B cell (primary cell): ENCODE measurements at regions not wholly inside any gene's neighbourhood (a gene's known extent, or its start where the extent isn't known, plus 50 kb on each side); places are given as distances from the start of the nearest gene placed in this dataset.

Experiments
- ATAC-seq: fragments of 200-7000 bp; cut with Tn5 transposase; one replicate; pipeline ENCODE4 v1.10.0; 2021; ENCODE audit warnings: low read depth, mild to moderate bottlenecking, moderate number of reproducible peaks, moderate library complexity
- CTCF ChIA-PET: fragments of 350-600 bp; sonication (Branson Sonifier 250); formaldehyde crosslinking; loops from one replicate; lab custom pipeline; 2021; ENCODE audit warnings: antibody characterized with exemption, inconsistent platforms; lab: Charles Lee
- POLR2A ChIA-PET: fragments of 350-600 bp; sonication (Branson Sonifier 250); formaldehyde crosslinking; loops from one replicate; lab custom pipeline; 2021; ENCODE audit warnings: antibody characterized with exemption; lab: Charles Lee
- DNase-seq: peaks from one replicate; pipeline ENCODE4 v3.0.0; 2013
- H2AFZ ChIP-seq: 2 replicates; pipeline ENCODE4 v1.6.1; 2012; ENCODE audit warnings: mild to moderate bottlenecking, low read depth, low read length; ENCODE audit not compliant: insufficient read depth, poor library complexity, severe bottlenecking
- H3K27ac ChIP-seq, 2 donors: 1 replicate in 1 of 2; 2 replicates in 1 of 2; pipeline ENCODE4 v1.5.1; 2012 to 2013; ENCODE audit warnings: low read length in 2 of 2, mild to moderate bottlenecking in 2 of 2, moderate library complexity in 1 of 2
- H3K27me3 ChIP-seq, 4 experiments: fragments of 200-600 bp in 1 of 4; sonication (generic) in 1 of 4; replicated peaks in 1 of 4; 1 replicate in 2 of 4; 2 replicates in 2 of 4; pipeline versions ENCODE4 v1.6.1 to v1.7.0; 2013 to 2016; ENCODE audit warnings: low read length in 3 of 4, mild to moderate bottlenecking in 2 of 4, mixed read lengths in 1 of 4, moderate library complexity in 1 of 4; ENCODE audit not compliant: insufficient read depth in 4 of 4, control insufficient read depth in 3 of 4; ENCODE audit errors: control extremely low read depth in 1 of 4
- H3K36me3 ChIP-seq, 2 experiments: replicated peaks in 1 of 2; 1 replicate in 1 of 2; 2 replicates in 1 of 2; pipeline versions ENCODE4 v1.6.1 to v1.7.1; 2013; ENCODE audit warnings: low read length in 1 of 2; ENCODE audit not compliant: insufficient read depth in 2 of 2, control insufficient read depth in 1 of 2; ENCODE audit errors: control extremely low read depth in 1 of 2, extremely low read depth in 1 of 2
- H3K4me1 ChIP-seq, 2 donors: fragments of 200-600 bp in 1 of 2; sonication (generic) in 1 of 2; 1 replicate in 1 of 2; 2 replicates in 1 of 2; pipeline versions ENCODE4 v1.5.1 to v1.6.1; 2013 to 2017; ENCODE audit warnings: low read length in 2 of 2; ENCODE audit not compliant: control insufficient read depth in 2 of 2, insufficient read depth in 2 of 2
- H3K4me2 ChIP-seq: replicated peaks from 2 replicates; pipeline ENCODE3; 2012; ENCODE audit warnings: mild to moderate bottlenecking, low read depth, low read length; ENCODE audit not compliant: poor library complexity, severe bottlenecking
- H3K4me3 ChIP-seq, 5 experiments: fragments of 200-600 bp in 1 of 5; sonication (generic) in 1 of 5; 1 replicate in 3 of 5; 2 replicates in 2 of 5; pipeline versions ENCODE4 v1.5.1 to v1.7.0; 2011 to 2016; ENCODE audit warnings: low read length in 4 of 5, mild to moderate bottlenecking in 4 of 5, low read depth in 2 of 5, control low read depth in 1 of 5, moderate library complexity in 1 of 5; ENCODE audit not compliant: insufficient read depth in 1 of 5; ENCODE audit errors: control extremely low read depth in 1 of 5, extremely low read depth in 1 of 5
- H3K79me2 ChIP-seq: fragments of 200-600 bp; sonication (generic); one replicate; pipeline ENCODE4 v1.6.0; 2016; ENCODE audit warnings: low read length; ENCODE audit not compliant: control insufficient read depth, insufficient read depth
- H3K9ac ChIP-seq: fragments of 200-600 bp; sonication (generic); 2 replicates; pipeline ENCODE4 v1.6.1; 2017; ENCODE audit warnings: mild to moderate bottlenecking, low read length, moderate library complexity
- H3K9me3 ChIP-seq, 3 donors: one replicate each; pipeline versions ENCODE4 v1.6.1 to v1.7.1; 2013; ENCODE audit warnings: low read length in 2 of 3; ENCODE audit not compliant: control insufficient read depth in 2 of 3, insufficient read depth in 1 of 3; ENCODE audit errors: control extremely low read depth in 1 of 3
- H4K20me1 ChIP-seq: 2 replicates; pipeline ENCODE4 v1.6.0; 2012; ENCODE audit warnings: mild to moderate bottlenecking, low read length; ENCODE audit not compliant: insufficient read depth, control insufficient read depth, poor library complexity, severe bottlenecking
- H3K27ac Mint-ChIP-seq: one replicate; pipeline ENCODE4 v1.8.0; 2021; ENCODE audit warnings: mixed read lengths
- H3K27me3 Mint-ChIP-seq: one replicate; pipeline ENCODE4 v1.8.0; 2021; ENCODE audit warnings: mixed read lengths
- H3K4me1 Mint-ChIP-seq: one replicate; pipeline ENCODE4 v1.8.0; 2021; ENCODE audit warnings: mixed read lengths
- H3K4me3 Mint-ChIP-seq: one replicate; pipeline ENCODE4 v1.8.0; 2021; ENCODE audit warnings: mixed read lengths
- H3K9me3 Mint-ChIP-seq: one replicate; pipeline ENCODE4 v1.8.0; 2022; ENCODE audit warnings: mixed read lengths; ENCODE audit not compliant: insufficient read depth
- EZH2 ChIP-seq: IDR thresholded peaks from 2 replicates; pipeline ENCODE4 v1.6.1; 2012; ENCODE audit warnings: borderline replicate concordance, low read depth, mild to moderate bottlenecking, moderate library complexity, low read length; ENCODE audit not compliant: insufficient read depth, poor library complexity, severe bottlenecking
- WGBS: methylation state at CpG from one replicate; pipeline ENCODE4 v1.1.5; 2013; ENCODE audit warnings: missing lambda C conversion rate; ENCODE audit not compliant: insufficient coverage; 5-methylcytosine and 5-hydroxymethylcytosine counted together
- intact Hi-C: fragments of 100-400 bp; cut with micrococcal nuclease; formaldehyde crosslinking; loops from one replicate; pipeline ENCODE4 v1.10.0; 2022
- TF ChIP-seq, protein P1 (sequence below): fragments of 200-600 bp; IDR thresholded peaks from one replicate; pipeline ENCODE4 v1.8.0; 2022; ENCODE audit warnings: antibody characterized with exemption, mild to moderate bottlenecking

- Mint-ChIP-seq H3K4me1 (peaks cover 3% of the 10 kb centered on the region), H3K9me3 (no peaks in the 10 kb centered on the region), H3K4me3 (no peak overlapping the region), H3K27ac (no peak overlapping the region), H3K27me3 (peaks cover 26% of the 10 kb centered on the region)
- H3K36me3 ChIP-seq = no peaks in the 10 kb centered on the region
- ChIA-PET POLR2A (no interaction called here), CTCF (interaction anchor here (0.9 kb wide), 1 partner anchor 47 kb away, joined by 3 read pairs; no protein-coding TSS in a partner anchor)
- H3K4me1 ChIP-seq = peaks cover 0 to 2% of the 10 kb centered on the region in 2 donors
- TF ChIP-seq EZH2 = no peak
- TF ChIP-seq, protein P1, sequence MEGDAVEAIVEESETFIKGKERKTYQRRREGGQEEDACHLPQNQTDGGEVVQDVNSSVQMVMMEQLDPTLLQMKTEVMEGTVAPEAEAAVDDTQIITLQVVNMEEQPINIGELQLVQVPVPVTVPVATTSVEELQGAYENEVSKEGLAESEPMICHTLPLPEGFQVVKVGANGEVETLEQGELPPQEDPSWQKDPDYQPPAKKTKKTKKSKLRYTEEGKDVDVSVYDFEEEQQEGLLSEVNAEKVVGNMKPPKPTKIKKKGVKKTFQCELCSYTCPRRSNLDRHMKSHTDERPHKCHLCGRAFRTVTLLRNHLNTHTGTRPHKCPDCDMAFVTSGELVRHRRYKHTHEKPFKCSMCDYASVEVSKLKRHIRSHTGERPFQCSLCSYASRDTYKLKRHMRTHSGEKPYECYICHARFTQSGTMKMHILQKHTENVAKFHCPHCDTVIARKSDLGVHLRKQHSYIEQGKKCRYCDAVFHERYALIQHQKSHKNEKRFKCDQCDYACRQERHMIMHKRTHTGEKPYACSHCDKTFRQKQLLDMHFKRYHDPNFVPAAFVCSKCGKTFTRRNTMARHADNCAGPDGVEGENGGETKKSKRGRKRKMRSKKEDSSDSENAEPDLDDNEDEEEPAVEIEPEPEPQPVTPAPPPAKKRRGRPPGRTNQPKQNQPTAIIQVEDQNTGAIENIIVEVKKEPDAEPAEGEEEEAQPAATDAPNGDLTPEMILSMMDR = no peak
- H3K4me3 ChIP-seq = no peak overlapping the region
- H3K79me2 ChIP-seq = no peaks in the 10 kb centered on the region
- H4K20me1 ChIP-seq = no peaks in the 10 kb centered on the region
- no peak overlapping the region for H3K9ac ChIP-seq
- no peak overlapping the region for H3K4me2 ChIP-seq
- H3K27ac ChIP-seq = no peak overlapping the region
- no peaks in the 10 kb centered on the region for H3K9me3 ChIP-seq
- no peak overlapping the region for H2AFZ ChIP-seq
- 94% methylated on average over 2 of the region's 3 CpGs for WGBS
- DNase-seq (no peak), ATAC-seq (no peak)
- intact Hi-C loops = no loop called here
- peaks cover 0 to 14% (median 2%) of the 10 kb centered on the region in 4 experiments for H3K27me3 ChIP-seq
Measured at GRCh38 chr2:176501617-176502016, 232.4 kb downstream of the MTX2 start.

GRCh38 chr2:176502619-176503018 is 233.4 kb downstream of the MTX2 start:
- H4K20me1 ChIP-seq = no peaks in the 10 kb centered on the region
- H3K36me3 ChIP-seq = no peaks in the 10 kb centered on the region
- H3K4me2 ChIP-seq = no peak overlapping the region
- DNase-seq (no peak), ATAC-seq (no peak)
- intact Hi-C loops = no loop called here
- no peak overlapping the region for H3K27ac ChIP-seq
- H3K27me3 ChIP-seq = peaks cover 0 to 14% (median 2%) of the 10 kb centered on the region in 4 experiments
- no peaks in the 10 kb centered on the region for H3K9me3 ChIP-seq
- no peaks in the 10 kb centered on the region for H3K4me1 Mint-ChIP-seq
- no peak for TF ChIP-seq EZH2
- TF ChIP-seq, protein P1 = no peak
- H3K4me3 ChIP-seq = no peak overlapping the region
- H3K79me2 ChIP-seq = no peaks in the 10 kb centered on the region
- H2AFZ ChIP-seq = no peak overlapping the region
- no peak overlapping the region for H3K27ac Mint-ChIP-seq
- H3K9me3 Mint-ChIP-seq = no peaks in the 10 kb centered on the region
- H3K4me1 ChIP-seq = no peaks in the 10 kb centered on the region
- H3K9ac ChIP-seq = no peak overlapping the region
- no peak overlapping the region for H3K4me3 Mint-ChIP-seq
- CTCF ChIA-PET = interaction anchor here (0.9 kb wide), 1 partner anchor 48 kb away, joined by 3 read pairs; no protein-coding TSS in a partner anchor
- POLR2A ChIA-PET = no interaction called here
- H3K27me3 Mint-ChIP-seq = peaks cover 26% of the 10 kb centered on the region
